HEK293 (cell line): ENCODE measurements at regions not wholly inside any gene's neighbourhood (a gene's known extent, or its start where the extent isn't known, plus 50 kb on each side); places are given as distances from the start of the nearest gene placed in this dataset.

Experiments used
- GFI1B ChIP-seq: fragments of 450-650 bp; formaldehyde crosslinking; IDR thresholded peaks from 2 replicates; pipeline ENCODE4 v1.5.1; 2016; ENCODE audit warnings: missing biosample characterization, missing genetic modification characterization
- KLF9 ChIP-seq: fragments of 450-650 bp; formaldehyde crosslinking; IDR thresholded peaks from 2 replicates; pipeline ENCODE4 v1.5.1; 2016; ENCODE audit warnings: missing biosample characterization, missing genetic modification characterization, low read depth
- MYNN ChIP-seq: fragments of 450-650 bp; formaldehyde crosslinking; IDR thresholded peaks from 2 replicates; pipeline ENCODE4 v1.5.1; 2016; ENCODE audit warnings: missing biosample characterization, missing genetic modification characterization, borderline replicate concordance
- ZBTB11 ChIP-seq: fragments of 450-650 bp; formaldehyde crosslinking; conservative IDR thresholded peaks from 2 replicates; pipeline ENCODE4 v1.5.1; 2016; ENCODE audit warnings: low read depth, missing biosample characterization, missing genetic modification characterization
- ZBTB8A ChIP-seq: fragments of 450-650 bp; formaldehyde crosslinking; IDR thresholded peaks from 2 replicates; pipeline ENCODE4 v1.5.1; 2016; ENCODE audit warnings: missing biosample characterization, missing genetic modification characterization
- ZNF114 ChIP-seq: fragments of 450-650 bp; formaldehyde crosslinking; IDR thresholded peaks from 2 replicates; pipeline ENCODE4 v1.5.0; 2017; ENCODE audit warnings: missing biosample characterization, missing genetic modification characterization
- ZNF248 ChIP-seq: fragments of 450-650 bp; formaldehyde crosslinking; IDR thresholded peaks from 2 replicates; pipeline ENCODE4 v1.5.1; 2017; ENCODE audit warnings: missing biosample characterization, missing genetic modification characterization
- ZNF707 ChIP-seq: fragments of 450-650 bp; formaldehyde crosslinking; IDR thresholded peaks from 2 replicates; pipeline ENCODE4 v1.5.1; 2016; ENCODE audit warnings: missing biosample characterization, missing genetic modification characterization
- TF ChIP-seq, protein P1 (sequence below): fragments of 450-650 bp; formaldehyde crosslinking; IDR thresholded peaks from 2 replicates; pipeline ENCODE4 v1.5.1; 2016; ENCODE audit warnings: missing biosample characterization, missing genetic modification characterization
- TF ChIP-seq, protein P2 (sequence below): sonication (generic); formaldehyde crosslinking; IDR thresholded peaks from 2 replicates; pipeline ENCODE4 v1.8.1; 2022; ENCODE audit warnings: mild to moderate bottlenecking, moderate library complexity, missing genetic modification reagents
- TF ChIP-seq, protein P3 (sequence below): fragments of 450-650 bp; formaldehyde crosslinking; IDR thresholded peaks from 2 replicates; pipeline ENCODE4 v1.5.1; 2016; ENCODE audit warnings: missing biosample characterization, missing genetic modification characterization

DNA sequence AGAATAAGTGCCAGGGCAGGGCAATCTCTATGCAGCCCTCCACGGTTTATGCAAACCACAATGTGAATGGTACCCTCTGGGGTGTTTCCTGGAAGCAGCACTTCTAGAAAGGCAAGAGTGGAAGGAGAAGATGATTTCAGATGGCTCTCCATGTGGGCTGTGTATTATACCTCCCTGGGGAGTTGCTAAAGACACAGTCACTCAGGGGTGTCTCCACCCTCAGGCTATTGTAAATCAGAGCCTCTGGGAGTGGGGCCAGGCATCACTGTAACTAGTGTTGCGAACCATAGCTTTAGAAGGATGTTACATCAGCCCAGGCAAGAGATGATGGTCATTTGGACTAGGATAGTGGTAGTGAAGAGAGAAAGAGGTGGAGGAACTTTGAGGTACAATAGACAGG lies 83.3 kb upstream of the ZKSCAN2 start:
- TF ChIP-seq, protein P1, sequence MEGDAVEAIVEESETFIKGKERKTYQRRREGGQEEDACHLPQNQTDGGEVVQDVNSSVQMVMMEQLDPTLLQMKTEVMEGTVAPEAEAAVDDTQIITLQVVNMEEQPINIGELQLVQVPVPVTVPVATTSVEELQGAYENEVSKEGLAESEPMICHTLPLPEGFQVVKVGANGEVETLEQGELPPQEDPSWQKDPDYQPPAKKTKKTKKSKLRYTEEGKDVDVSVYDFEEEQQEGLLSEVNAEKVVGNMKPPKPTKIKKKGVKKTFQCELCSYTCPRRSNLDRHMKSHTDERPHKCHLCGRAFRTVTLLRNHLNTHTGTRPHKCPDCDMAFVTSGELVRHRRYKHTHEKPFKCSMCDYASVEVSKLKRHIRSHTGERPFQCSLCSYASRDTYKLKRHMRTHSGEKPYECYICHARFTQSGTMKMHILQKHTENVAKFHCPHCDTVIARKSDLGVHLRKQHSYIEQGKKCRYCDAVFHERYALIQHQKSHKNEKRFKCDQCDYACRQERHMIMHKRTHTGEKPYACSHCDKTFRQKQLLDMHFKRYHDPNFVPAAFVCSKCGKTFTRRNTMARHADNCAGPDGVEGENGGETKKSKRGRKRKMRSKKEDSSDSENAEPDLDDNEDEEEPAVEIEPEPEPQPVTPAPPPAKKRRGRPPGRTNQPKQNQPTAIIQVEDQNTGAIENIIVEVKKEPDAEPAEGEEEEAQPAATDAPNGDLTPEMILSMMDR (tag by site-specific recombination), result no peak
- TF ChIP-seq, protein P2, sequence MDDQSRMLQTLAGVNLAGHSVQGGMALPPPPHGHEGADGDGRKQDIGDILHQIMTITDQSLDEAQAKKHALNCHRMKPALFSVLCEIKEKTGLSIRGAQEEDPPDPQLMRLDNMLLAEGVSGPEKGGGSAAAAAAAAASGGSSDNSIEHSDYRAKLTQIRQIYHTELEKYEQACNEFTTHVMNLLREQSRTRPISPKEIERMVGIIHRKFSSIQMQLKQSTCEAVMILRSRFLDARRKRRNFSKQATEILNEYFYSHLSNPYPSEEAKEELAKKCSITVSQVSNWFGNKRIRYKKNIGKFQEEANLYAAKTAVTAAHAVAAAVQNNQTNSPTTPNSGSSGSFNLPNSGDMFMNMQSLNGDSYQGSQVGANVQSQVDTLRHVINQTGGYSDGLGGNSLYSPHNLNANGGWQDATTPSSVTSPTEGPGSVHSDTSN (CRISPR knock-in tag), result no peak
- no peak for TF ChIP-seq ZBTB11
- TF ChIP-seq ZBTB8A (tag by site-specific recombination), result no peak
- TF ChIP-seq ZNF707 (tag by site-specific recombination), result no peak
- TF ChIP-seq KLF9 (tag by site-specific recombination), result no peak
- TF ChIP-seq, protein P3, sequence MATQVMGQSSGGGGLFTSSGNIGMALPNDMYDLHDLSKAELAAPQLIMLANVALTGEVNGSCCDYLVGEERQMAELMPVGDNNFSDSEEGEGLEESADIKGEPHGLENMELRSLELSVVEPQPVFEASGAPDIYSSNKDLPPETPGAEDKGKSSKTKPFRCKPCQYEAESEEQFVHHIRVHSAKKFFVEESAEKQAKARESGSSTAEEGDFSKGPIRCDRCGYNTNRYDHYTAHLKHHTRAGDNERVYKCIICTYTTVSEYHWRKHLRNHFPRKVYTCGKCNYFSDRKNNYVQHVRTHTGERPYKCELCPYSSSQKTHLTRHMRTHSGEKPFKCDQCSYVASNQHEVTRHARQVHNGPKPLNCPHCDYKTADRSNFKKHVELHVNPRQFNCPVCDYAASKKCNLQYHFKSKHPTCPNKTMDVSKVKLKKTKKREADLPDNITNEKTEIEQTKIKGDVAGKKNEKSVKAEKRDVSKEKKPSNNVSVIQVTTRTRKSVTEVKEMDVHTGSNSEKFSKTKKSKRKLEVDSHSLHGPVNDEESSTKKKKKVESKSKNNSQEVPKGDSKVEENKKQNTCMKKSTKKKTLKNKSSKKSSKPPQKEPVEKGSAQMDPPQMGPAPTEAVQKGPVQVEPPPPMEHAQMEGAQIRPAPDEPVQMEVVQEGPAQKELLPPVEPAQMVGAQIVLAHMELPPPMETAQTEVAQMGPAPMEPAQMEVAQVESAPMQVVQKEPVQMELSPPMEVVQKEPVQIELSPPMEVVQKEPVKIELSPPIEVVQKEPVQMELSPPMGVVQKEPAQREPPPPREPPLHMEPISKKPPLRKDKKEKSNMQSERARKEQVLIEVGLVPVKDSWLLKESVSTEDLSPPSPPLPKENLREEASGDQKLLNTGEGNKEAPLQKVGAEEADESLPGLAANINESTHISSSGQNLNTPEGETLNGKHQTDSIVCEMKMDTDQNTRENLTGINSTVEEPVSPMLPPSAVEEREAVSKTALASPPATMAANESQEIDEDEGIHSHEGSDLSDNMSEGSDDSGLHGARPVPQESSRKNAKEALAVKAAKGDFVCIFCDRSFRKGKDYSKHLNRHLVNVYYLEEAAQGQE (tag by site-specific recombination), result no peak
- no peak for TF ChIP-seq ZNF248 (tag by site-specific recombination)
- no peak for TF ChIP-seq ZNF114
- TF ChIP-seq MYNN (tag by site-specific recombination), result no peak
- TF ChIP-seq GFI1B (tag by site-specific recombination), result no peak
